Testis (tissue), 2 donors: ENCODE measurements at regions not wholly inside any gene's neighbourhood (a gene's known extent, or its start where the extent isn't known, plus 50 kb on each side); places are given as distances from the start of the nearest gene placed in this dataset.
"Not testable (repeated sequence)": the region's sequence is repeated elsewhere in the genome, so short reads cannot be mapped to it uniquely, and the experiment has no call there.

Source experiments
- DNase-seq: peaks from one replicate; pipeline ENCODE4 v3.0.0-alpha.2; 2019
- H3K27ac ChIP-seq, 2 donors: fragments of 200-600 bp; sonication (generic); one replicate each; pipeline ENCODE4 v1.5.1; 2019
- H3K27me3 ChIP-seq: fragments of 200-600 bp; sonication (generic); one replicate; pipeline ENCODE4 v1.5.1; 2019
- H3K36me3 ChIP-seq: fragments of 200-600 bp; sonication (generic); one replicate; pipeline ENCODE4 v1.5.1; 2017; ENCODE audit warnings: low read depth; ENCODE audit errors: missing control alignments
- H3K4me1 ChIP-seq: fragments of 200-600 bp; sonication (generic); one replicate; pipeline ENCODE4 v1.5.1; 2019
- H3K4me3 ChIP-seq, 2 donors: fragments of 200-600 bp; sonication (generic); one replicate each; pipeline ENCODE4 v1.5.1; 2017 to 2019
- H3K9me3 ChIP-seq: fragments of 200-600 bp; sonication (generic); one replicate; pipeline ENCODE4 v1.5.1; 2017
- POLR2A ChIP-seq: fragments of 450-650 bp; IDR thresholded peaks from one replicate; pipeline ENCODE4 v1.6.1; 2017; ENCODE audit warnings: antibody characterized with exemption, mild to moderate bottlenecking, moderate library complexity
- WGBS, 2 donors: methylation state at CpG; one replicate each; pipeline ENCODE4 v1.1.5; 2018; 5-methylcytosine and 5-hydroxymethylcytosine counted together
- intact Hi-C: fragments of 100-400 bp; cut with DNase I; formaldehyde crosslinking; loops from one replicate; pipeline ENCODE4 v1.15.1; 2023; ENCODE audit warnings: low total_unique reads
- TF ChIP-seq, protein P1 (sequence below), 3 experiments: fragments of 450-650 bp in 2 of 3; fragments of 200-600 bp in 1 of 3; sonication (generic) in 1 of 3; IDR thresholded peaks; one replicate each; pipeline ENCODE4 v1.5.1; 2016 to 2019; ENCODE audit warnings: antibody characterized with exemption in 3 of 3, mild to moderate bottlenecking in 2 of 3, moderate library complexity in 1 of 3

DNA sequence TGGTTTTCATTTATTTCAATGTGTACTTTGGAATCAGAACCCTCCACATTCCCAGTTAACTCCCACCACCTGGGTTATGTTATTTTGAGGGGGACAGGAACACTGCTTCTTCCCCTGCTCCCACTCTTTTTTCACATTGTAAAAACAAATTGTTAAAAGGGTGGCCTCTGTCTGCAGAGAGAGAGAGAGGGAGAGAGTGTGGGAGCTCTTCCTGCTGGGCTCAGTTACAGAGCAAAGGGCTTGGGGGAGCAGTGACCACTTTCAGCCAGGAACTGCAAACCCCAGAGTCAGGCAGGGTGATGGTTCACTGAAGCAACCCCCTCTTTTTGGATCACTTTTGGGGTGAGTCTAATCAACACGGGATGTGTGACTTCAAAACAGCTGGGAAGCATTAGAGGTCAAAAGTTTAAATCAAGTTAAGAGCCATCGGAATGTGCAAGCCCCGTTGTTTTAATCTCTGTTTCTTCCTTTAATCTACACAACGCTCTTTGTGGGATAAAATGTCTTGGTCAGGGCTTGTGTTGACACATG, 577.0 kb upstream of the CDH11 start:
- no peak overlapping the region for H3K4me3 ChIP-seq
- no peaks in the 10 kb centered on the region for H3K27me3 ChIP-seq
- no peak overlapping the region for H3K27ac ChIP-seq
- WGBS, 2 donors: 22 to 25% methylated on average over 4 of the region's 4 CpGs
- H3K4me1 ChIP-seq: no peaks in the 10 kb centered on the region
- TF ChIP-seq POLR2A: no peak
- TF ChIP-seq, protein P1, sequence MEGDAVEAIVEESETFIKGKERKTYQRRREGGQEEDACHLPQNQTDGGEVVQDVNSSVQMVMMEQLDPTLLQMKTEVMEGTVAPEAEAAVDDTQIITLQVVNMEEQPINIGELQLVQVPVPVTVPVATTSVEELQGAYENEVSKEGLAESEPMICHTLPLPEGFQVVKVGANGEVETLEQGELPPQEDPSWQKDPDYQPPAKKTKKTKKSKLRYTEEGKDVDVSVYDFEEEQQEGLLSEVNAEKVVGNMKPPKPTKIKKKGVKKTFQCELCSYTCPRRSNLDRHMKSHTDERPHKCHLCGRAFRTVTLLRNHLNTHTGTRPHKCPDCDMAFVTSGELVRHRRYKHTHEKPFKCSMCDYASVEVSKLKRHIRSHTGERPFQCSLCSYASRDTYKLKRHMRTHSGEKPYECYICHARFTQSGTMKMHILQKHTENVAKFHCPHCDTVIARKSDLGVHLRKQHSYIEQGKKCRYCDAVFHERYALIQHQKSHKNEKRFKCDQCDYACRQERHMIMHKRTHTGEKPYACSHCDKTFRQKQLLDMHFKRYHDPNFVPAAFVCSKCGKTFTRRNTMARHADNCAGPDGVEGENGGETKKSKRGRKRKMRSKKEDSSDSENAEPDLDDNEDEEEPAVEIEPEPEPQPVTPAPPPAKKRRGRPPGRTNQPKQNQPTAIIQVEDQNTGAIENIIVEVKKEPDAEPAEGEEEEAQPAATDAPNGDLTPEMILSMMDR (IDR thresholded peaks at IDR 0.05): no peak
- H3K9me3 ChIP-seq: no peaks in the 10 kb centered on the region
- intact Hi-C loops: no loop called here
- H3K36me3 ChIP-seq: no peaks in the 10 kb centered on the region
- peak; percentile 19 for DNase-seq

DNA sequence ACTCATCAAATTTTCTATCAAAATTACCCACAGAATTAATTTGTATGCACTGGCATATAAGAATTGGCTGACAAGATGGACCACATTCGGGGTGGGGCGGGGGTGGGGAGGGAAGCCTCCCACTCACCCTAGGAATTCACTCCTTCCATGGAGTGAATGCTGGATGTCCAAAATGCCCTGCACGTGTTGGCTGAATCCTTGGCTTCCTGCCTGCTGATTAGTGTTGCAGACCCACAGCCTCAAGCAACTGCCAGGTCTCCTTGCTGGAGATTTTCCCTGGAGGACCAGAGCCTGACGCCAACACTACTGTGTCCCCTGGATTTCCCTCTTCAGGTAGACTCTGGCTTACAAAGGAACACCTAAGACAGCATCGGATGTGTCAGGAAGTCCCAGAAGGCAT, 575.7 kb upstream of the CDH11 start:
- WGBS, 2 donors: 42 to 49% methylated on average over 5 of the region's 5 CpGs
- TF ChIP-seq, protein P1 (IDR thresholded peaks at IDR 0.05): no peak
- no peak for TF ChIP-seq POLR2A

DNA sequence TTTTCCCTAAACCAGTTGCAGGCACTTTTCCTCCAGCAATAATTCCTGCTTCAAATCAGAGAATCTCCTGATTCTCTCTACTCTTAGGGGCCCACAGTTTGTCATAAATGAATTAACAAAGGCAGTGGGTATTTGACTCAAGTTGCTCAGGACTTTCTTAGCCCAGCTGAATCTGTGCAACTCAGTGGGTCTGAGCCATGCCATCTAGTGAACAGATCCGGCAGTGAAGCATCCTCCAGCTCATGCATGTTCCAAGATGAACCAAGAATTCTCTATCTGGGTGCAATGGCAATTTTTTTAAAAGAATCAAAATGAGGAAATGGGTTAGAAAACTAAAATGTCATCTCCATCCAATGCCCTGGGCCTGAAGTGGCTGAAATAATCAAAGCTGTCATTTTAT, 575.2 kb upstream of the CDH11 start:
- 75 to 84% methylated on average over 1 of the region's 1 CpG for WGBS, 2 donors
- Histone ChIP-seq H3K27me3 (no peaks in the 10 kb centered on the region), H3K9me3 (no peaks in the 10 kb centered on the region), H3K27ac (no peak overlapping the region), H3K4me1 (no peaks in the 10 kb centered on the region), H3K36me3 (no peaks in the 10 kb centered on the region), H3K4me3 (no peak overlapping the region)
- intact Hi-C loops: no loop called here
- DNase-seq: no peak
- TF ChIP-seq, protein P1 (IDR thresholded peaks at IDR 0.05): no peak
- no peak for TF ChIP-seq POLR2A

More for the DNA sequence above, 575.7 kb upstream of the CDH11 start:
- Histone ChIP-seq H3K36me3 (no peaks in the 10 kb centered on the region), H3K9me3 (no peaks in the 10 kb centered on the region), H3K27me3 (no peaks in the 10 kb centered on the region), H3K4me1 (no peaks in the 10 kb centered on the region), H3K4me3 (no peak overlapping the region), H3K27ac (no peak overlapping the region)
- DNase-seq: no peak
- intact Hi-C loops: no loop called here

DNA sequence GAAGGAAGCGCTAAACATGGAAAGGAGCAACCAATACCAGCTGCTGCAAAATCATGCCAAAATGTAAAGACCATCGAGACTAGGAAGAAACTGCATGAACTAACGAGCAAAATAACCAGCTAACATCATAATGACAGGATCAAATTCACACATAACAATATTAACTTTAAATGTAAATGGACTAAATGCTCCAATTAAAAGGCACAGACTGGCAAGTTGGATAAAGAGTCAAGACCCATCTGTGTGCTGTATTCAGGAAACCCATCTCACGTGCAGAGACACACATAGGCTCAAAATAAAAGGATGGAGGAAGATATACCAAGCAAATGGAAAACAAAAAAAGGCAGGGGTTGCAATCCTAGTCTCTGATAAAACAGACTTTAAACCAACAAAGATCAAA, 570.0 kb upstream of the CDH11 start:
- intact Hi-C loops, H3K36me3 ChIP-seq: not testable (repeated sequence)
- 97% methylated on average over 4 of the region's 4 CpGs for WGBS, 2 donors

DNA sequence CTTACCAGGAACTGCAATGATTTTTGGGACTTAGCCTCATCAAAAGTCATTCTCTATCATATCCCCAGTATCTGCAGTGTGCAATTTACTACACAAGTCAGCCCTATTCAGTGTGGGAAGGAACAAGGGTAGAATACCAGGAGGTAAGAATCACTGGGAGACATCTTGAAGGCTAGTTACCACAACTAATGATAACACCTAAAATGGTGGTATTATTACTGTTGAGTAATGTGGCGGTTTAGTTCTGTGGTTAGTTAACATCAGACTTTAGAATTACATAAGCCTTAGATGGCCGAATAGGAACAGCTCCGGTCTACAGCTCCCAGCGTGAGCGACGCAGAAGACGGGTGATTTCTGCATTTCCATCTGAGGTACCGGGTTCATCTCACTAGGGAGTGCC, 567.9 kb upstream of the CDH11 start:
- H3K27ac ChIP-seq: no peak overlapping the region
- 74 to 91% methylated on average over 7 to 8 of the region's 8 CpGs for WGBS, 2 donors
- no peak overlapping the region for H3K4me3 ChIP-seq
- H3K4me1 ChIP-seq: no peaks in the 10 kb centered on the region
- TF ChIP-seq POLR2A: no peak
- TF ChIP-seq, protein P1 (IDR thresholded peaks at IDR 0.05): no peak
- DNase-seq: no peak
- H3K36me3 ChIP-seq: no peaks in the 10 kb centered on the region
- H3K9me3 ChIP-seq: no peaks in the 10 kb centered on the region
- intact Hi-C loops: no loop called here
- no peaks in the 10 kb centered on the region for H3K27me3 ChIP-seq

More for the DNA sequence above, 570.0 kb upstream of the CDH11 start:
- not testable (repeated sequence) for H3K4me1 ChIP-seq, H3K27me3 ChIP-seq, H3K27ac ChIP-seq, DNase-seq, H3K4me3 ChIP-seq, H3K9me3 ChIP-seq
